ENCODE measurements at regions not wholly inside any gene's neighbourhood (a gene's known extent, or its start where the extent isn't known, plus 50 kb on each side); places are given as distances from the start of the nearest gene placed in this dataset.

DNA sequence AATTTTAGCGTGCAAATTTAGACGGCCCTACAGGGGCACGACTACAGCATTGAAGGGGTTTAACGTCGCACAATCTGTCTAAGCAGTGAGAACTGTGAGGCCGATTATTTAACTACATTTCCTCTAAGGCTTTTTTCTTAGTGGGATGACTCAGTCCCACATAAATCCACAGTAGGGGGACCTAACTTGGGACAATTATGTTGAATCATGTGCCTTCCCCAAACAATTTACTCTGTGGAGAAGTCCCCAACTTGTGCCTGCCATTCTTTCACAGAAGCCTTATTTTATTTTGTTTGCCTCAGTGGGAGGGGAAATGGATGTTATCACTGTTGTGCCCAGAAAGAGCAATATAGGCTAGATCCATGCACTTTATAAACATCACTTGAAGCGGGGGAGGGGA lies 80.3 kb upstream of the CDCA7L start:
- TF ChIP-seq, protein P1, sequence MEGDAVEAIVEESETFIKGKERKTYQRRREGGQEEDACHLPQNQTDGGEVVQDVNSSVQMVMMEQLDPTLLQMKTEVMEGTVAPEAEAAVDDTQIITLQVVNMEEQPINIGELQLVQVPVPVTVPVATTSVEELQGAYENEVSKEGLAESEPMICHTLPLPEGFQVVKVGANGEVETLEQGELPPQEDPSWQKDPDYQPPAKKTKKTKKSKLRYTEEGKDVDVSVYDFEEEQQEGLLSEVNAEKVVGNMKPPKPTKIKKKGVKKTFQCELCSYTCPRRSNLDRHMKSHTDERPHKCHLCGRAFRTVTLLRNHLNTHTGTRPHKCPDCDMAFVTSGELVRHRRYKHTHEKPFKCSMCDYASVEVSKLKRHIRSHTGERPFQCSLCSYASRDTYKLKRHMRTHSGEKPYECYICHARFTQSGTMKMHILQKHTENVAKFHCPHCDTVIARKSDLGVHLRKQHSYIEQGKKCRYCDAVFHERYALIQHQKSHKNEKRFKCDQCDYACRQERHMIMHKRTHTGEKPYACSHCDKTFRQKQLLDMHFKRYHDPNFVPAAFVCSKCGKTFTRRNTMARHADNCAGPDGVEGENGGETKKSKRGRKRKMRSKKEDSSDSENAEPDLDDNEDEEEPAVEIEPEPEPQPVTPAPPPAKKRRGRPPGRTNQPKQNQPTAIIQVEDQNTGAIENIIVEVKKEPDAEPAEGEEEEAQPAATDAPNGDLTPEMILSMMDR (conservative IDR thresholded peaks at IDR 0.05 in 1 of 2, IDR thresholded peaks at IDR 0.05 in 1 of 2; ENCODE audit: low read depth in 1 of 2, low read length in 2 of 2), result no peak
- no peak for TF ChIP-seq EZH2 (IDR thresholded peaks at IDR 0.05; ENCODE audit: low read length, missing control alignments)
- no peak overlapping the region for H2AFZ ChIP-seq (ENCODE audit: low read length)

DNA sequence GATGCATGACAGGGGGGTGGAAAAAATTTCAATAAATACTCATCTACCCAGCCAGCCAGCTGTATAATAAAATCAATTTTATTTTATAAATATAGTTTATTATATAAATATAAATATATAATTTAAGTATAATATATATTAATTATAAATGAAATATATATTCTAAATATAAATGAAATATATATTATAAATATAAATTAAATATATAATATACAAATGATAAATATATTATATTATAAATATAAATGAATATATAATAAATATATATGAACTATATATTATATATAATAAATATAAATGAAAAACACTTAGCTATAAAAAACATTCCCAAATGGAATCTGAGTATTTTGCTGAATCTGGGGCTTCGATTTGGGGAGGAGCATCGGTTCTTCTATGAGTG lies 79.4 kb upstream of the CDCA7L start:
- Histone ChIP-seq H3K4me3 (replicated peaks in 1 of 4; ENCODE audit: control extremely low read depth in 1 of 4, insufficient read depth in 1 of 4, low read depth in 3 of 4, low read length in 4 of 4) (no peak overlapping the region), H3K27ac (ENCODE audit: insufficient read depth, low read length) (no peak overlapping the region), H3K79me2 (ENCODE audit: control insufficient read depth, insufficient read depth, low read length) (no peaks in the 10 kb centered on the region), H2AFZ (ENCODE audit: low read length) (no peak overlapping the region), H3K9me3 (ENCODE audit: control insufficient read depth, insufficient read depth, low read depth, low read length) (no peaks in the 10 kb centered on the region), H3K36me3 (ENCODE audit: control insufficient read depth, insufficient read depth, low read length) (no peaks in the 10 kb centered on the region), H3K9ac (ENCODE audit: insufficient read depth, low read length) (no peak overlapping the region), H3K27me3 (ENCODE audit: control insufficient read depth, insufficient read depth, low read length) (no peaks in the 10 kb centered on the region), H3K4me2 (ENCODE audit: extremely low read depth, insufficient read depth, low read length) (no peak overlapping the region), H4K20me1 (ENCODE audit: control insufficient read depth, extremely low read depth, insufficient read depth, low read length) (no peaks in the 10 kb centered on the region), H3K4me1 (ENCODE audit: control insufficient read depth, extremely low read depth, insufficient read depth, low read length) (no peaks in the 10 kb centered on the region)
- TF ChIP-seq EZH2 (IDR thresholded peaks at IDR 0.05; ENCODE audit: low read length, missing control alignments), result no peak
- TF ChIP-seq, protein P1 (conservative IDR thresholded peaks at IDR 0.05 in 1 of 2, IDR thresholded peaks at IDR 0.05 in 1 of 2; ENCODE audit: low read depth in 1 of 2, low read length in 2 of 2), result no peak
- no peak for DNase-seq (ENCODE audit: low read depth in 2 of 2)

More for the DNA sequence above, 80.3 kb upstream of the CDCA7L start:
- Histone ChIP-seq H3K27me3 (ENCODE audit: control insufficient read depth, insufficient read depth, low read length) (no peaks in the 10 kb centered on the region), H3K27ac (ENCODE audit: insufficient read depth, low read length) (no peak overlapping the region), H3K9ac (ENCODE audit: insufficient read depth, low read length) (no peak overlapping the region), H3K4me1 (ENCODE audit: control insufficient read depth, extremely low read depth, insufficient read depth, low read length) (no peaks in the 10 kb centered on the region), H3K4me2 (ENCODE audit: extremely low read depth, insufficient read depth, low read length) (no peak overlapping the region), H3K79me2 (ENCODE audit: control insufficient read depth, insufficient read depth, low read length) (no peaks in the 10 kb centered on the region), H4K20me1 (ENCODE audit: control insufficient read depth, extremely low read depth, insufficient read depth, low read length) (no peaks in the 10 kb centered on the region), H3K4me3 (replicated peaks in 1 of 4; ENCODE audit: control extremely low read depth in 1 of 4, insufficient read depth in 1 of 4, low read depth in 3 of 4, low read length in 4 of 4) (no peak overlapping the region), H3K36me3 (ENCODE audit: control insufficient read depth, insufficient read depth, low read length) (no peaks in the 10 kb centered on the region), H3K9me3 (ENCODE audit: control insufficient read depth, insufficient read depth, low read depth, low read length) (no peaks in the 10 kb centered on the region)
- no peak for DNase-seq (ENCODE audit: low read depth in 2 of 2)

DNA sequence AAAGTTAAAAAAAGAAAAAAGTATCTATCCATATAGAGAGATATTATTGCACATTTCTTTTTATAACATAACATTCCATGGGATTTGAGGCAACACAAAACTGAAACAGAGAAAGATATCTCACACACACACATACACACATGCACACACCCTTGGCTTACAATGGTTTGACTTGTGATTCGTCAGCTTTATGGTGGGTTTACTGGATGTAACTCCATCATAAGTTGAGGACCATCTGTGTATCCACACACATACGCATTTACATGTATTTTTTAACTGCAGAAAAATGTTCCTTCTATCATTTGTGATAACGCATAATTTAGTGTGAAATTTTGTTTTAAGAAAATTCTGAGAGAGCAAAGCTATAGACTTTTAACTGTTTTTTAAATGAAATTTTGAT lies 74.2 kb upstream of the CDCA7L start:
- Histone ChIP-seq H3K9ac (ENCODE audit: insufficient read depth, low read length) (no peak overlapping the region), H3K27ac (ENCODE audit: insufficient read depth, low read length) (no peak overlapping the region), H3K4me1 (ENCODE audit: control insufficient read depth, extremely low read depth, insufficient read depth, low read length) (no peaks in the 10 kb centered on the region), H3K27me3 (ENCODE audit: control insufficient read depth, insufficient read depth, low read length) (no peaks in the 10 kb centered on the region), H3K36me3 (ENCODE audit: control insufficient read depth, insufficient read depth, low read length) (no peaks in the 10 kb centered on the region), H4K20me1 (ENCODE audit: control insufficient read depth, extremely low read depth, insufficient read depth, low read length) (no peaks in the 10 kb centered on the region), H3K79me2 (ENCODE audit: control insufficient read depth, insufficient read depth, low read length) (no peaks in the 10 kb centered on the region), H3K4me3 (replicated peaks in 1 of 4; ENCODE audit: control extremely low read depth in 1 of 4, insufficient read depth in 1 of 4, low read depth in 3 of 4, low read length in 4 of 4) (no peak overlapping the region), H3K9me3 (ENCODE audit: control insufficient read depth, insufficient read depth, low read depth, low read length) (no peaks in the 10 kb centered on the region), H3K4me2 (ENCODE audit: extremely low read depth, insufficient read depth, low read length) (no peak overlapping the region), H2AFZ (ENCODE audit: low read length) (no peak overlapping the region)
- TF ChIP-seq, protein P1 (conservative IDR thresholded peaks at IDR 0.05 in 1 of 2, IDR thresholded peaks at IDR 0.05 in 1 of 2; ENCODE audit: low read depth in 1 of 2, low read length in 2 of 2), result no peak
- no peak for TF ChIP-seq EZH2 (IDR thresholded peaks at IDR 0.05; ENCODE audit: low read length, missing control alignments)
- DNase-seq (ENCODE audit: low read depth in 2 of 2), result no peak

All from fibroblast of lung (primary cell).